ENCODE measurements at regions not wholly inside any gene's neighbourhood (a gene's known extent, or its start where the extent isn't known, plus 50 kb on each side); places are given as distances from the start of the nearest gene placed in this dataset.

- Histone ChIP-seq H3K9me3 (ENCODE audit: low read depth, low read length) (no peaks in the 10 kb centered on the region), H3K4me1 (ENCODE audit: insufficient read depth, low read length) (peaks cover 15% of the 10 kb centered on the region), H3K27me3 (ENCODE audit: insufficient read depth, low read length) (no peaks in the 10 kb centered on the region), H3K4me3 (ENCODE audit: low read length) (no peak overlapping the region)
These were observed 174.8 kb upstream of the MBNL1 start for GRCh38 chr3:152093901-152094300.

- Histone ChIP-seq H3K27me3 (ENCODE audit: insufficient read depth, low read length) (no peaks in the 10 kb centered on the region), H3K4me1 (ENCODE audit: insufficient read depth, low read length) (peaks cover 15% of the 10 kb centered on the region), H3K4me3 (ENCODE audit: low read length) (no peak overlapping the region), H3K9me3 (ENCODE audit: low read depth, low read length) (no peaks in the 10 kb centered on the region)
These were observed 174.3 kb upstream of the MBNL1 start for GRCh38 chr3:152094406-152094805.

GRCh38 chr3:152095472-152095871 lies 173.3 kb upstream of the MBNL1 start:
- H3K27me3 ChIP-seq (ENCODE audit: insufficient read depth, low read length), result no peaks in the 10 kb centered on the region
- H3K9me3 ChIP-seq (ENCODE audit: low read depth, low read length), result no peaks in the 10 kb centered on the region
- H3K4me3 ChIP-seq (ENCODE audit: low read length), result no peak overlapping the region
- peaks cover 15% of the 10 kb centered on the region for H3K4me1 ChIP-seq (ENCODE audit: insufficient read depth, low read length)

- Histone ChIP-seq H3K27me3 (ENCODE audit: insufficient read depth, low read length) (no peaks in the 10 kb centered on the region), H3K4me3 (ENCODE audit: low read length) (no peak overlapping the region), H3K9me3 (ENCODE audit: low read depth, low read length) (no peaks in the 10 kb centered on the region), H3K4me1 (ENCODE audit: insufficient read depth, low read length) (peaks cover 15% of the 10 kb centered on the region)
These were observed 172.3 kb upstream of the MBNL1 start for GRCh38 chr3:152096280-152096906.

- Histone ChIP-seq H3K4me1 (ENCODE audit: insufficient read depth, low read length) (peaks cover 15% of the 10 kb centered on the region), H3K27me3 (ENCODE audit: insufficient read depth, low read length) (no peaks in the 10 kb centered on the region), H3K4me3 (ENCODE audit: low read length) (no peak overlapping the region), H3K9me3 (ENCODE audit: low read depth, low read length) (no peaks in the 10 kb centered on the region)
These were observed 171.6 kb upstream of the MBNL1 start for GRCh38 chr3:152097120-152097519.

- H3K4me3 ChIP-seq (ENCODE audit: low read length), result no peak overlapping the region
- H3K9me3 ChIP-seq (ENCODE audit: low read depth, low read length), result no peaks in the 10 kb centered on the region
- peaks cover 15% of the 10 kb centered on the region for H3K4me1 ChIP-seq (ENCODE audit: insufficient read depth, low read length)
- H3K27me3 ChIP-seq (ENCODE audit: insufficient read depth, low read length), result no peaks in the 10 kb centered on the region
These were observed 171.0 kb upstream of the MBNL1 start for GRCh38 chr3:152097770-152098169.

- Histone ChIP-seq H3K4me1 (ENCODE audit: insufficient read depth, low read length) (peaks cover 27% of the 10 kb centered on the region), H3K4me3 (ENCODE audit: low read length) (no peak overlapping the region), H3K9me3 (ENCODE audit: low read depth, low read length) (no peaks in the 10 kb centered on the region), H3K27me3 (ENCODE audit: insufficient read depth, low read length) (no peaks in the 10 kb centered on the region)
These were observed 168.1 kb upstream of the MBNL1 start for GRCh38 chr3:152100491-152101132.

- Histone ChIP-seq H3K9me3 (ENCODE audit: low read depth, low read length) (no peaks in the 10 kb centered on the region), H3K27me3 (ENCODE audit: insufficient read depth, low read length) (no peaks in the 10 kb centered on the region), H3K4me3 (ENCODE audit: low read length) (no peak overlapping the region), H3K4me1 (ENCODE audit: insufficient read depth, low read length) (peaks cover 16% of the 10 kb centered on the region)
These were observed 166.3 kb upstream of the MBNL1 start for GRCh38 chr3:152102410-152102809.

- Histone ChIP-seq H3K4me1 (ENCODE audit: insufficient read depth, low read length) (peaks cover 13% of the 10 kb centered on the region), H3K4me3 (ENCODE audit: low read length) (no peak overlapping the region), H3K27me3 (ENCODE audit: insufficient read depth, low read length) (no peaks in the 10 kb centered on the region), H3K9me3 (ENCODE audit: low read depth, low read length) (no peaks in the 10 kb centered on the region)
These were observed 165.5 kb upstream of the MBNL1 start for GRCh38 chr3:152103257-152103656.

GRCh38 chr3:152104847-152105415 lies 163.8 kb upstream of the MBNL1 start:
- no peaks in the 10 kb centered on the region for H3K9me3 ChIP-seq (ENCODE audit: low read depth, low read length)
- peaks cover 13% of the 10 kb centered on the region for H3K4me1 ChIP-seq (ENCODE audit: insufficient read depth, low read length)
- no peak overlapping the region for H3K4me3 ChIP-seq (ENCODE audit: low read length)
- no peaks in the 10 kb centered on the region for H3K27me3 ChIP-seq (ENCODE audit: insufficient read depth, low read length)

GRCh38 chr3:152105446-152105845 lies 163.3 kb upstream of the MBNL1 start:
- Histone ChIP-seq H3K9me3 (ENCODE audit: low read depth, low read length) (no peaks in the 10 kb centered on the region), H3K4me1 (ENCODE audit: insufficient read depth, low read length) (peaks cover 13% of the 10 kb centered on the region), H3K4me3 (ENCODE audit: low read length) (no peak overlapping the region), H3K27me3 (ENCODE audit: insufficient read depth, low read length) (no peaks in the 10 kb centered on the region)

- Histone ChIP-seq H3K4me1 (ENCODE audit: insufficient read depth, low read length) (peaks cover 10% of the 10 kb centered on the region), H3K4me3 (ENCODE audit: low read length) (no peak overlapping the region), H3K27me3 (ENCODE audit: insufficient read depth, low read length) (no peaks in the 10 kb centered on the region), H3K9me3 (ENCODE audit: low read depth, low read length) (no peaks in the 10 kb centered on the region)
These were observed 159.7 kb upstream of the MBNL1 start for GRCh38 chr3:152109038-152109437.

GRCh38 chr3:152113413-152113812 lies 155.3 kb upstream of the MBNL1 start:
- H3K4me1 ChIP-seq (ENCODE audit: insufficient read depth, low read length), result no peaks in the 10 kb centered on the region

GRCh38 chr3:152113992-152114651 lies 154.6 kb upstream of the MBNL1 start:
- Histone ChIP-seq H3K4me3 (ENCODE audit: low read length) (no peak overlapping the region), H3K27me3 (ENCODE audit: insufficient read depth, low read length) (no peaks in the 10 kb centered on the region), H3K9me3 (ENCODE audit: low read depth, low read length) (no peaks in the 10 kb centered on the region), H3K4me1 (ENCODE audit: insufficient read depth, low read length) (no peaks in the 10 kb centered on the region)

More at GRCh38 chr3:152113413-152113812, 155.3 kb upstream of the MBNL1 start:
- H3K9me3 ChIP-seq (ENCODE audit: low read depth, low read length), result no peaks in the 10 kb centered on the region
- H3K27me3 ChIP-seq (ENCODE audit: insufficient read depth, low read length), result no peaks in the 10 kb centered on the region
- H3K4me3 ChIP-seq (ENCODE audit: low read length), result no peak overlapping the region

- Histone ChIP-seq H3K9me3 (ENCODE audit: low read depth, low read length) (no peaks in the 10 kb centered on the region), H3K4me3 (ENCODE audit: low read length) (no peak overlapping the region)
These were observed 148.0 kb upstream of the MBNL1 start for GRCh38 chr3:152120601-152121269.

More at GRCh38 chr3:152120601-152121269, 148.0 kb upstream of the MBNL1 start:
- Histone ChIP-seq H3K4me1 (ENCODE audit: insufficient read depth, low read length) (no peaks in the 10 kb centered on the region), H3K27me3 (ENCODE audit: insufficient read depth, low read length) (no peaks in the 10 kb centered on the region)

Data from mononuclear cell (primary cell).